H1 (cell line): ENCODE measurements at regions not wholly inside any gene's neighbourhood (a gene's known extent, or its start where the extent isn't known, plus 50 kb on each side); places are given as distances from the start of the nearest gene placed in this dataset.

ENCODE experiments used
- CTCF ChIA-PET: fragments of 300-600 bp; sonication (Branson Sonifier 250); formaldehyde crosslinking; loops from one replicate; lab custom pipeline; 2021; ENCODE audit not compliant: partially characterized antibody; lab: Charles Lee
- POLR2A ChIA-PET: fragments of 300-600 bp; sonication (Branson Sonifier 250); formaldehyde crosslinking; loops from one replicate; lab custom pipeline; 2021; ENCODE audit warnings: inconsistent platforms; ENCODE audit not compliant: partially characterized antibody; lab: Charles Lee
- DNase-seq, 2 experiments: peaks; one replicate each; pipeline versions ENCODE4 v3.0.0 to v3.0.0-alpha.2; 2010 to 2022; ENCODE audit warnings: low spot score in 2 of 2, low read depth in 1 of 2, mixed read lengths in 1 of 2
- FAIRE-seq: peaks from 2 replicates; lab custom pipeline; 2011; peaks lifted over from hg19 to GRCh38; lab: Jason Lieb, UNC
- H2AFZ ChIP-seq: 2 replicates; pipeline ENCODE4 v1.8.1; 2012; ENCODE audit warnings: low read length, inconsistent platforms
- H2AK5ac ChIP-seq: 2 replicates; pipeline ENCODE4 v1.6.1; 2013; ENCODE audit warnings: low read depth, low read length
- H2BK120ac ChIP-seq: replicated peaks from 2 replicates; pipeline ENCODE3; 2013; ENCODE audit warnings: low read depth, low read length, inconsistent platforms
- H2BK12ac ChIP-seq: 2 replicates; pipeline ENCODE4 v1.6.1; 2013; ENCODE audit warnings: low read depth, low read length
- H2BK15ac ChIP-seq: 2 replicates; pipeline ENCODE4 v1.6.1; 2013; ENCODE audit warnings: low read length
- H2BK20ac ChIP-seq: 2 replicates; pipeline ENCODE4 v1.6.1; 2013; ENCODE audit warnings: low read length
- H2BK5ac ChIP-seq: 2 replicates; pipeline ENCODE4 v1.6.1; 2013; ENCODE audit warnings: low read depth, low read length
- H3K14ac ChIP-seq: 2 replicates; pipeline ENCODE4 v1.6.1; 2013; ENCODE audit warnings: inconsistent platforms; ENCODE audit not compliant: insufficient read length
- H3K18ac ChIP-seq: 2 replicates; pipeline ENCODE4 v1.6.1; 2013; ENCODE audit warnings: low read length; ENCODE audit errors: extremely low read depth
- H3K23ac ChIP-seq: 2 replicates; pipeline ENCODE4 v1.6.1; 2013; ENCODE audit warnings: inconsistent platforms; ENCODE audit not compliant: insufficient read length
- H3K23me2 ChIP-seq: 2 replicates; pipeline ENCODE4 v1.6.1; 2013; ENCODE audit warnings: low read depth, low read length
- H3K27ac ChIP-seq: 2 replicates; pipeline ENCODE4 v1.6.1; 2011; ENCODE audit warnings: low read depth, low read length, inconsistent platforms
- H3K27me3 ChIP-seq, 4 experiments: replicated peaks in 1 of 4; 1 replicate in 1 of 4; 2 replicates in 3 of 4; pipeline versions ENCODE4 v1.6.1 to v1.8.1; 2011 to 2013; ENCODE audit warnings: low read length in 3 of 4, mild to moderate bottlenecking in 3 of 4, inconsistent platforms in 2 of 4, mixed read lengths in 2 of 4, moderate library complexity in 1 of 4; ENCODE audit not compliant: control insufficient read depth in 3 of 4, insufficient read depth in 3 of 4; ENCODE audit errors: extremely low read depth in 1 of 4
- H3K36me3 ChIP-seq, 4 experiments: 2 replicates each; pipeline versions ENCODE4 v1.6.1 to v1.8.1; 2011 to 2013; ENCODE audit warnings: mild to moderate bottlenecking in 4 of 4, low read length in 3 of 4, moderate library complexity in 2 of 4, control low read depth in 1 of 4, inconsistent platforms in 1 of 4; ENCODE audit not compliant: insufficient read depth in 4 of 4, control insufficient read depth in 2 of 4
- H3K4ac ChIP-seq: replicated peaks from 2 replicates; pipeline ENCODE3; 2013; ENCODE audit warnings: low read length, low read depth, mixed read lengths, inconsistent platforms; ENCODE audit not compliant: insufficient read length
- H3K4me1 ChIP-seq, 4 experiments: replicated peaks in 1 of 4; 1 replicate in 1 of 4; 2 replicates in 3 of 4; pipeline versions ENCODE4 v1.6.1 to v1.8.1; 2011 to 2013; ENCODE audit warnings: low read length in 3 of 4, inconsistent platforms in 2 of 4, mixed read lengths in 1 of 4; ENCODE audit not compliant: insufficient read depth in 4 of 4, control insufficient read depth in 3 of 4
- H3K4me2 ChIP-seq, 2 experiments: 2 replicates each; pipeline versions ENCODE4 v1.6.1 to v1.8.1; 2011 to 2013; ENCODE audit warnings: low read depth in 2 of 2, low read length in 2 of 2, control low read depth in 1 of 2, inconsistent platforms in 1 of 2, mild to moderate bottlenecking in 1 of 2; ENCODE audit not compliant: insufficient read depth in 1 of 2
- H3K4me3 ChIP-seq, 4 experiments: fragments of 200-600, 300-600 bp in 1 of 4; sonication (generic), shearing (Covaris generic), sonication (Bioruptor Twin) in 1 of 4; 2 replicates each; pipeline versions ENCODE4 v1.5.1 to v1.8.1; 2011 to 2016; ENCODE audit warnings: low read length in 4 of 4, low read depth in 3 of 4, control low read depth in 2 of 4, inconsistent platforms in 2 of 4, mild to moderate bottlenecking in 2 of 4, mixed read lengths in 1 of 4, moderate library complexity in 1 of 4; ENCODE audit not compliant: insufficient read depth in 2 of 4; ENCODE audit errors: extremely low read depth in 1 of 4
- H3K56ac ChIP-seq: replicated peaks from 2 replicates; pipeline ENCODE3; 2013; ENCODE audit warnings: low read depth, mild to moderate bottlenecking, mixed read lengths, low read length, inconsistent platforms; ENCODE audit not compliant: insufficient read length
- H3K79me1 ChIP-seq: 2 replicates; pipeline ENCODE4 v1.6.1; 2013; ENCODE audit warnings: low read depth, low read length, control low read depth
- H3K79me2 ChIP-seq, 2 experiments: 2 replicates each; pipeline versions ENCODE4 v1.6.1 to v1.8.1; 2012 to 2013; ENCODE audit warnings: low read length in 2 of 2, mild to moderate bottlenecking in 2 of 2, inconsistent platforms in 1 of 2; ENCODE audit not compliant: insufficient read depth in 2 of 2, control insufficient read depth in 1 of 2
- H3K9ac ChIP-seq, 4 experiments: replicated peaks in 1 of 4; 1 replicate in 1 of 4; 2 replicates in 3 of 4; pipeline versions ENCODE4 v1.6.1 to v1.8.1; 2011 to 2013; ENCODE audit warnings: low read depth in 3 of 4, low read length in 3 of 4, control low read depth in 2 of 4, mild to moderate bottlenecking in 2 of 4, moderate library complexity in 2 of 4, inconsistent platforms in 1 of 4; ENCODE audit errors: extremely low read depth in 1 of 4
- H3K9me3 ChIP-seq, 2 experiments: 2 replicates each; pipeline versions ENCODE4 v1.6.1 to v1.8.1; 2012 to 2013; ENCODE audit warnings: mild to moderate bottlenecking in 2 of 2, moderate library complexity in 2 of 2, control low read depth in 1 of 2, inconsistent platforms in 1 of 2, low read depth in 1 of 2, low read length in 1 of 2, mixed read lengths in 1 of 2; ENCODE audit not compliant: insufficient read depth in 2 of 2
- H4K20me1 ChIP-seq, 2 experiments: replicated peaks in 1 of 2; 2 replicates each; pipeline versions ENCODE3 to v1.8.1; 2011 to 2013; ENCODE audit warnings: inconsistent platforms in 2 of 2, low read length in 2 of 2, mild to moderate bottlenecking in 1 of 2; ENCODE audit not compliant: insufficient read depth in 2 of 2, control insufficient read depth in 1 of 2
- H4K5ac ChIP-seq: 2 replicates; pipeline ENCODE4 v1.6.1; 2013; ENCODE audit warnings: low read length, low read depth, mixed read lengths, inconsistent platforms; ENCODE audit not compliant: insufficient read length
- H4K8ac ChIP-seq: 2 replicates; pipeline ENCODE4 v1.8.0; 2013; ENCODE audit warnings: mild to moderate bottlenecking, moderate library complexity, low read length, inconsistent platforms; ENCODE audit not compliant: insufficient read depth; ENCODE audit errors: extremely low read depth
- H4K91ac ChIP-seq: replicated peaks from 2 replicates; pipeline ENCODE3; 2013; ENCODE audit warnings: low read length, mixed read lengths, inconsistent platforms; ENCODE audit not compliant: insufficient read length
- BACH1 ChIP-seq: IDR thresholded peaks from 2 replicates; pipeline ENCODE4 v1.6.1; 2012; ENCODE audit warnings: low read length, improper control_type of control experiment
- BCL11A ChIP-seq, 2 experiments: IDR thresholded peaks; one replicate each; pipeline ENCODE4 v1.6.1; 2011; ENCODE audit warnings: low read depth in 2 of 2, low read length in 2 of 2, mild to moderate bottlenecking in 2 of 2
- CBX5 ChIP-seq: fragments of 300-800, 300-1000 bp; sonication (generic); IDR thresholded peaks from 2 replicates; pipeline ENCODE4 v1.7.1; 2016; ENCODE audit warnings: antibody characterized with exemption, low read length, low read depth
- EZH2 ChIP-seq: fragments of 200-600 bp; sonication (generic); IDR thresholded peaks from 2 replicates; pipeline ENCODE4 v1.7.1; 2012; ENCODE audit warnings: low read depth, mild to moderate bottlenecking, moderate library complexity, low read length, inconsistent platforms; ENCODE audit not compliant: severe bottlenecking
- JUN ChIP-seq: IDR thresholded peaks from 2 replicates; pipeline ENCODE4 v1.6.1; 2011; ENCODE audit warnings: low read depth, mild to moderate bottlenecking, improper control_type of control experiment, low read length
- JUND ChIP-seq: IDR thresholded peaks from 2 replicates; pipeline ENCODE4 v1.6.1; 2011; ENCODE audit warnings: mild to moderate bottlenecking, improper control_type of control experiment, low read length
- KDM5A ChIP-seq: fragments of 200-600 bp; IDR thresholded peaks from 2 replicates; pipeline ENCODE4 v1.7.1; 2012; ENCODE audit warnings: mild to moderate bottlenecking, low read length, inconsistent platforms, mixed read lengths
- MAX ChIP-seq: IDR thresholded peaks from 2 replicates; pipeline ENCODE4 v1.6.1; 2012; ENCODE audit warnings: inconsistent platforms
- POLR2A ChIP-seq, 2 experiments: IDR thresholded peaks; 1 replicate in 1 of 2; 2 replicates in 1 of 2; pipeline ENCODE4 v1.6.1; 2011; ENCODE audit warnings: low read depth in 2 of 2, low read length in 2 of 2, mild to moderate bottlenecking in 2 of 2; ENCODE audit errors: control extremely low read depth in 1 of 2
- SP2 ChIP-seq: IDR thresholded peaks from 2 replicates; pipeline ENCODE4 v1.6.1; 2012; ENCODE audit warnings: mild to moderate bottlenecking, low read length, inconsistent platforms
- TEAD4 ChIP-seq: IDR thresholded peaks from 2 replicates; pipeline ENCODE4 v1.6.1; 2012; ENCODE audit warnings: low read depth, low read length, inconsistent platforms, mixed read lengths
- WGBS, 2 experiments: shearing (Covaris generic) in 1 of 2; methylation state at CpG; one replicate each; pipeline versions ENCODE4 v1.1.6 to v1.1.7; 2013 to 2015; ENCODE audit warnings: low lambda C conversion rate in 2 of 2, mixed read lengths in 2 of 2, inconsistent platforms in 1 of 2, low coverage in 1 of 2, missing lambda C conversion rate in 1 of 2; ENCODE audit not compliant: insufficient replicate concordance in 2 of 2, insufficient coverage in 1 of 2, insufficient read length in 1 of 2; ENCODE audit errors: extremely low coverage in 1 of 2, missing lambda C conversion rate in 1 of 2; 5-methylcytosine and 5-hydroxymethylcytosine counted together
- TF ChIP-seq, protein P1 (sequence below): IDR thresholded peaks from 2 replicates; pipeline ENCODE4 v1.6.1; 2012; ENCODE audit warnings: inconsistent platforms
- TF ChIP-seq, protein P2 (sequence below): IDR thresholded peaks from 2 replicates; pipeline ENCODE4 v1.6.1; 2011; ENCODE audit warnings: low read depth, mild to moderate bottlenecking, low read length; ENCODE audit not compliant: insufficient read depth

GRCh38 chr10:42960491-42960990, 116.3 kb upstream of the RET start:
- H3K23ac ChIP-seq: no peak overlapping the region
- ChIA-PET CTCF (interaction anchor here (0.6 kb wide), 1 partner anchor 186 kb away, joined by 3 read pairs; no protein-coding TSS in a partner anchor), POLR2A (no interaction called here)
- DNase-seq (peak in 1 of 2 experiments; percentile 45), FAIRE-seq (no peak)
- no peak overlapping the region for H3K4ac ChIP-seq
- H3K56ac ChIP-seq: no peak overlapping the region
- no peak overlapping the region for H4K5ac ChIP-seq
- peak overlapping the region; percentile 65 for H4K91ac ChIP-seq
- no peak overlapping the region for H2BK15ac ChIP-seq
- 76% methylated on average over 4 of the region's 7 CpGs; no CpG with 5 or more reads in 1 of the 2 experiments for WGBS, 2 experiments
- H3K4me3 ChIP-seq: no peak overlapping the region
- no peaks in the 10 kb centered on the region for H3K79me1 ChIP-seq
- no peak overlapping the region for H2BK120ac ChIP-seq
- H4K20me1 ChIP-seq: no peaks in the 10 kb centered on the region
- no peak overlapping the region; the same call in 1 of the 2 replicates for H3K27ac ChIP-seq
- no peaks in the 10 kb centered on the region; a peak in 1 of 7 replicates for H3K27me3 ChIP-seq
- H3K18ac ChIP-seq: no peak overlapping the region
- H3K14ac ChIP-seq: no peak overlapping the region
- H3K9me3 ChIP-seq: peaks cover 0 to 4% of the 10 kb centered on the region in 2 experiments; a peak in 3 of 4 replicates
- H3K79me2 ChIP-seq: no peaks in the 10 kb centered on the region
- H2AFZ ChIP-seq: no peak overlapping the region
- no peaks in the 10 kb centered on the region for H3K36me3 ChIP-seq
- no peaks in the 10 kb centered on the region for H3K23me2 ChIP-seq
- peak overlapping the region; percentile 90; the same call in 1 of the 2 replicates for H2BK20ac ChIP-seq
- no peak overlapping the region; the same call in 1 of the 2 replicates for H4K8ac ChIP-seq
- no peak overlapping the region for H3K9ac ChIP-seq
- 0 out of 2 replicates have a peak overlapping the region, but pooled peaks have one; percentile 5 for H2BK5ac ChIP-seq
- H2AK5ac ChIP-seq: no peak overlapping the region
- no peak overlapping the region for H3K4me2 ChIP-seq
- H3K4me1 ChIP-seq: peaks cover 0 to 3% (median 0%) of the 10 kb centered on the region in 4 experiments; a peak in 1 of 7 replicates
- H2BK12ac ChIP-seq: no peak overlapping the region
- TF ChIP-seq, protein P1, sequence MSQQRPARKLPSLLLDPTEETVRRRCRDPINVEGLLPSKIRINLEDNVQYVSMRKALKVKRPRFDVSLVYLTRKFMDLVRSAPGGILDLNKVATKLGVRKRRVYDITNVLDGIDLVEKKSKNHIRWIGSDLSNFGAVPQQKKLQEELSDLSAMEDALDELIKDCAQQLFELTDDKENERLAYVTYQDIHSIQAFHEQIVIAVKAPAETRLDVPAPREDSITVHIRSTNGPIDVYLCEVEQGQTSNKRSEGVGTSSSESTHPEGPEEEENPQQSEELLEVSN: no peak
- peak; percentile 56 for TF ChIP-seq TEAD4
- no peak for TF ChIP-seq KDM5A
- no peak for TF ChIP-seq MAX
- no peak for TF ChIP-seq EZH2
- TF ChIP-seq, protein P2, sequence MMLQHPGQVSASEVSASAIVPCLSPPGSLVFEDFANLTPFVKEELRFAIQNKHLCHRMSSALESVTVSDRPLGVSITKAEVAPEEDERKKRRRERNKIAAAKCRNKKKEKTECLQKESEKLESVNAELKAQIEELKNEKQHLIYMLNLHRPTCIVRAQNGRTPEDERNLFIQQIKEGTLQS: no peak
- TF ChIP-seq BCL11A (IDR thresholded peaks at IDR 0.05; ENCODE audit: low read depth in 2 of 2, low read length in 2 of 2): no peak
- no peak for TF ChIP-seq SP2
- peak; percentile 83 for TF ChIP-seq JUND
- no peak for TF ChIP-seq POLR2A (IDR thresholded peaks at IDR 0.05; ENCODE audit: control extremely low read depth in 1 of 2, low read depth in 2 of 2, low read length in 2 of 2)
- no peak for TF ChIP-seq CBX5
- peak; percentile 84 for TF ChIP-seq BACH1
- peak; percentile 73; the same call in 1 of the 2 replicates for TF ChIP-seq JUN
